ENCODE measurements at regions not wholly inside any gene's neighbourhood (a gene's known extent, or its start where the extent isn't known, plus 50 kb on each side); places are given as distances from the start of the nearest gene placed in this dataset.

GRCh38 chr5:13640270-13640669 lies 304.2 kb downstream of the DNAH5 start:
- no peaks in the 10 kb centered on the region for H3K27me3 Mint-ChIP-seq
- no peaks in the 10 kb centered on the region for H3K4me1 Mint-ChIP-seq (ENCODE audit: low read depth in 2 of 2)
- no peaks in the 10 kb centered on the region for H3K36me3 Mint-ChIP-seq (ENCODE audit: insufficient read depth)
- no peak for ATAC-seq (replicated peaks)
- H3K27ac Mint-ChIP-seq: no peak overlapping the region
- peaks cover 5 to 15% of the 10 kb centered on the region in 2 donors for H3K9me3 Mint-ChIP-seq
- H3K4me3 Mint-ChIP-seq: no peak overlapping the region
- no peak for DNase-seq

- Mint-ChIP-seq H3K9me3 (peaks cover 4 to 19% of the 10 kb centered on the region in 2 donors), H3K27ac (no peak overlapping the region), H3K27me3 (no peaks in the 10 kb centered on the region), H3K4me1 (ENCODE audit: low read depth in 2 of 2) (no peaks in the 10 kb centered on the region), H3K36me3 (ENCODE audit: insufficient read depth) (no peaks in the 10 kb centered on the region), H3K4me3 (no peak overlapping the region)
- DNase-seq (no peak), ATAC-seq (replicated peaks) (no peak)
Measured at GRCh38 chr5:13632676-13633075, 311.8 kb downstream of the DNAH5 start.

- ATAC-seq (replicated peaks) (no peak), DNase-seq (no peak)
- peaks cover 5 to 11% of the 10 kb centered on the region in 2 donors for H3K9me3 Mint-ChIP-seq
- no peaks in the 10 kb centered on the region for H3K36me3 Mint-ChIP-seq (ENCODE audit: insufficient read depth)
- H3K4me1 Mint-ChIP-seq (ENCODE audit: low read depth in 2 of 2): no peaks in the 10 kb centered on the region
- no peak overlapping the region for H3K27ac Mint-ChIP-seq
- no peaks in the 10 kb centered on the region for H3K27me3 Mint-ChIP-seq
- no peak overlapping the region for H3K4me3 Mint-ChIP-seq
Measured at GRCh38 chr5:13629218-13629617, 315.3 kb downstream of the DNAH5 start.

GRCh38 chr5:13627673-13628454 lies 316.6 kb downstream of the DNAH5 start:
- H3K4me3 Mint-ChIP-seq: no peak overlapping the region
- H3K36me3 Mint-ChIP-seq (ENCODE audit: insufficient read depth): no peaks in the 10 kb centered on the region
- no peaks in the 10 kb centered on the region for H3K4me1 Mint-ChIP-seq (ENCODE audit: low read depth in 2 of 2)
- peaks cover 2 to 4% of the 10 kb centered on the region in 2 donors for H3K9me3 Mint-ChIP-seq
- no peaks in the 10 kb centered on the region for H3K27me3 Mint-ChIP-seq
- DNase-seq (no peak), ATAC-seq (replicated peaks) (no peak)
- H3K27ac Mint-ChIP-seq: no peak overlapping the region

GRCh38 chr5:13625616-13626198 lies 318.8 kb downstream of the DNAH5 start:
- no peak overlapping the region for H3K4me3 Mint-ChIP-seq
- peaks cover 2 to 8% of the 10 kb centered on the region in 2 donors for H3K9me3 Mint-ChIP-seq
- H3K27ac Mint-ChIP-seq: no peak overlapping the region
- H3K36me3 Mint-ChIP-seq (ENCODE audit: insufficient read depth): no peaks in the 10 kb centered on the region
- no peak for ATAC-seq (replicated peaks)
- no peaks in the 10 kb centered on the region for H3K4me1 Mint-ChIP-seq (ENCODE audit: low read depth in 2 of 2)
- no peaks in the 10 kb centered on the region for H3K27me3 Mint-ChIP-seq
- DNase-seq: no peak

GRCh38 chr5:13624283-13625074 lies 320.0 kb downstream of the DNAH5 start:
- no peaks in the 10 kb centered on the region for H3K27me3 Mint-ChIP-seq
- no peak for DNase-seq
- no peak for ATAC-seq (replicated peaks)
- peaks cover 13% of the 10 kb centered on the region in 2 donors for H3K9me3 Mint-ChIP-seq
- no peaks in the 10 kb centered on the region for H3K4me1 Mint-ChIP-seq (ENCODE audit: low read depth in 2 of 2)
- H3K36me3 Mint-ChIP-seq (ENCODE audit: insufficient read depth): no peaks in the 10 kb centered on the region
- H3K27ac Mint-ChIP-seq: no peak overlapping the region
- no peak overlapping the region for H3K4me3 Mint-ChIP-seq

- no peaks in the 10 kb centered on the region for H3K36me3 Mint-ChIP-seq (ENCODE audit: insufficient read depth)
- no peak overlapping the region for H3K27ac Mint-ChIP-seq
- no peak for ATAC-seq (replicated peaks)
- no peak for DNase-seq
- no peaks in the 10 kb centered on the region for H3K27me3 Mint-ChIP-seq
- H3K4me1 Mint-ChIP-seq (ENCODE audit: low read depth in 2 of 2): no peaks in the 10 kb centered on the region
- no peak overlapping the region for H3K4me3 Mint-ChIP-seq
- peaks cover 2 to 8% of the 10 kb centered on the region in 2 donors for H3K9me3 Mint-ChIP-seq
Measured at GRCh38 chr5:13613621-13614020, 330.9 kb downstream of the DNAH5 start.

GRCh38 chr5:13611604-13612003 lies 332.9 kb downstream of the DNAH5 start:
- no peaks in the 10 kb centered on the region for H3K4me1 Mint-ChIP-seq (ENCODE audit: low read depth in 2 of 2)
- H3K36me3 Mint-ChIP-seq (ENCODE audit: insufficient read depth): no peaks in the 10 kb centered on the region
- H3K4me3 Mint-ChIP-seq: no peak overlapping the region
- peaks cover 2 to 18% of the 10 kb centered on the region in 2 donors for H3K9me3 Mint-ChIP-seq
- H3K27ac Mint-ChIP-seq: no peak overlapping the region
- no peak for DNase-seq
- ATAC-seq (replicated peaks): no peak
- no peaks in the 10 kb centered on the region for H3K27me3 Mint-ChIP-seq

- Mint-ChIP-seq H3K4me1 (ENCODE audit: low read depth in 2 of 2) (no peaks in the 10 kb centered on the region), H3K27me3 (no peaks in the 10 kb centered on the region), H3K4me3 (no peak overlapping the region), H3K9me3 (peaks cover 1 to 9% of the 10 kb centered on the region in 2 donors), H3K27ac (no peak overlapping the region), H3K36me3 (ENCODE audit: insufficient read depth) (no peaks in the 10 kb centered on the region)
- ATAC-seq (replicated peaks) (no peak), DNase-seq (no peak)
Measured at GRCh38 chr5:13609504-13609903, 335.0 kb downstream of the DNAH5 start.

- Mint-ChIP-seq H3K27ac (no peak overlapping the region), H3K27me3 (no peaks in the 10 kb centered on the region), H3K4me1 (ENCODE audit: low read depth in 2 of 2) (no peaks in the 10 kb centered on the region), H3K4me3 (no peak overlapping the region), H3K9me3 (peaks cover 0 to 9% of the 10 kb centered on the region in 2 donors), H3K36me3 (ENCODE audit: insufficient read depth) (no peaks in the 10 kb centered on the region)
- DNase-seq (no peak), ATAC-seq (replicated peaks) (no peak)
Measured at GRCh38 chr5:13606051-13606450, 338.4 kb downstream of the DNAH5 start.

- Mint-ChIP-seq H3K27ac (no peak overlapping the region), H3K27me3 (no peaks in the 10 kb centered on the region), H3K4me1 (ENCODE audit: low read depth in 2 of 2) (no peaks in the 10 kb centered on the region), H3K36me3 (ENCODE audit: insufficient read depth) (no peaks in the 10 kb centered on the region), H3K9me3 (peaks cover 0 to 3% of the 10 kb centered on the region in 2 donors), H3K4me3 (no peak overlapping the region)
- no peak for ATAC-seq (replicated peaks)
- no peak for DNase-seq
Measured at GRCh38 chr5:13601112-13601511, 343.4 kb downstream of the DNAH5 start.

GRCh38 chr5:13595978-13596377 lies 348.5 kb downstream of the DNAH5 start:
- no peak overlapping the region for H3K4me3 Mint-ChIP-seq
- H3K27ac Mint-ChIP-seq: no peak overlapping the region
- DNase-seq (no peak), ATAC-seq (replicated peaks) (no peak)
- H3K36me3 Mint-ChIP-seq (ENCODE audit: insufficient read depth): no peaks in the 10 kb centered on the region
- peaks cover 10 to 22% of the 10 kb centered on the region in 2 donors for H3K9me3 Mint-ChIP-seq
- H3K4me1 Mint-ChIP-seq (ENCODE audit: low read depth in 2 of 2): no peaks in the 10 kb centered on the region
- H3K27me3 Mint-ChIP-seq: no peaks in the 10 kb centered on the region

- H3K27me3 Mint-ChIP-seq: no peaks in the 10 kb centered on the region
- no peak overlapping the region for H3K4me3 Mint-ChIP-seq
- peaks cover 10 to 22% of the 10 kb centered on the region in 2 donors for H3K9me3 Mint-ChIP-seq
- H3K27ac Mint-ChIP-seq: no peak overlapping the region
- H3K4me1 Mint-ChIP-seq (ENCODE audit: low read depth in 2 of 2): no peaks in the 10 kb centered on the region
- H3K36me3 Mint-ChIP-seq (ENCODE audit: insufficient read depth): no peaks in the 10 kb centered on the region
- DNase-seq: no peak
- no peak for ATAC-seq (replicated peaks)
Measured at GRCh38 chr5:13591621-13592020, 352.9 kb downstream of the DNAH5 start.

- Mint-ChIP-seq H3K36me3 (ENCODE audit: insufficient read depth) (no peaks in the 10 kb centered on the region), H3K4me1 (ENCODE audit: low read depth in 2 of 2) (no peaks in the 10 kb centered on the region), H3K9me3 (peaks cover 0 to under 1% of the 10 kb centered on the region in 2 donors), H3K4me3 (no peak overlapping the region), H3K27me3 (no peaks in the 10 kb centered on the region), H3K27ac (no peak overlapping the region)
- no peak for ATAC-seq (replicated peaks)
- no peak for DNase-seq
Measured at GRCh38 chr5:13585324-13585723, 359.2 kb downstream of the DNAH5 start.
